Lower leg skin (tissue), 3 donors: ENCODE measurements at regions not wholly inside any gene's neighbourhood (a gene's known extent, or its start where the extent isn't known, plus 50 kb on each side); places are given as distances from the start of the nearest gene placed in this dataset.

ENCODE experiments used
- POLR2A ChIP-seq, 2 donors: fragments of 450-650 bp; IDR thresholded peaks; one replicate each; pipeline ENCODE4 v1.6.1; 2016 to 2017; ENCODE audit warnings: antibody characterized with exemption in 2 of 2, mild to moderate bottlenecking in 1 of 2, moderate library complexity in 1 of 2
- TF ChIP-seq, protein P1 (sequence below), 3 donors: fragments of 450-650 bp; IDR thresholded peaks; one replicate each; pipeline ENCODE4 v1.5.1; 2016; ENCODE audit warnings: antibody characterized with exemption in 3 of 3, mild to moderate bottlenecking in 3 of 3, moderate library complexity in 2 of 3

- TF ChIP-seq, protein P1, sequence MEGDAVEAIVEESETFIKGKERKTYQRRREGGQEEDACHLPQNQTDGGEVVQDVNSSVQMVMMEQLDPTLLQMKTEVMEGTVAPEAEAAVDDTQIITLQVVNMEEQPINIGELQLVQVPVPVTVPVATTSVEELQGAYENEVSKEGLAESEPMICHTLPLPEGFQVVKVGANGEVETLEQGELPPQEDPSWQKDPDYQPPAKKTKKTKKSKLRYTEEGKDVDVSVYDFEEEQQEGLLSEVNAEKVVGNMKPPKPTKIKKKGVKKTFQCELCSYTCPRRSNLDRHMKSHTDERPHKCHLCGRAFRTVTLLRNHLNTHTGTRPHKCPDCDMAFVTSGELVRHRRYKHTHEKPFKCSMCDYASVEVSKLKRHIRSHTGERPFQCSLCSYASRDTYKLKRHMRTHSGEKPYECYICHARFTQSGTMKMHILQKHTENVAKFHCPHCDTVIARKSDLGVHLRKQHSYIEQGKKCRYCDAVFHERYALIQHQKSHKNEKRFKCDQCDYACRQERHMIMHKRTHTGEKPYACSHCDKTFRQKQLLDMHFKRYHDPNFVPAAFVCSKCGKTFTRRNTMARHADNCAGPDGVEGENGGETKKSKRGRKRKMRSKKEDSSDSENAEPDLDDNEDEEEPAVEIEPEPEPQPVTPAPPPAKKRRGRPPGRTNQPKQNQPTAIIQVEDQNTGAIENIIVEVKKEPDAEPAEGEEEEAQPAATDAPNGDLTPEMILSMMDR (IDR thresholded peaks at IDR 0.05): no peak
- no peak for TF ChIP-seq POLR2A (IDR thresholded peaks at IDR 0.05)
These were observed 92.7 kb downstream of the FZD1 start for GRCh38 chr7:91356915-91357314.
